Caco-2 (cell line): ENCODE measurements at regions not wholly inside any gene's neighbourhood (a gene's known extent, or its start where the extent isn't known, plus 50 kb on each side); places are given as distances from the start of the nearest gene placed in this dataset.

Source experiments
- BruUV-seq: library from RNA; stranded (reverse); fragments of 400-500 nt; replicated peaks from 2 replicates; lab custom pipeline; 2021; lab: Mats Ljungman, UMichigan
- CTCF ChIA-PET: fragments of 300-600 bp; sonication (Branson Sonifier 250); formaldehyde crosslinking; loops from one replicate; lab custom pipeline; 2022; ENCODE audit warnings: antibody characterized with exemption; lab: Charles Lee
- POLR2A ChIA-PET: fragments of 300-600 bp; sonication (Branson Sonifier 250); formaldehyde crosslinking; loops from one replicate; lab custom pipeline; 2022; ENCODE audit warnings: antibody characterized with exemption; lab: Charles Lee
- DNase-seq, 2 experiments: peaks; one replicate each; pipeline versions ENCODE4 v3.0.0 to v3.0.0-alpha.2; 2020 to 2022
- H3K27me3 ChIP-seq: replicated peaks from 2 replicates; pipeline ENCODE4 v1.6.0; 2011; ENCODE audit warnings: low read length; ENCODE audit not compliant: control insufficient read depth, insufficient read depth
- H3K36me3 ChIP-seq: 2 replicates; pipeline ENCODE4 v1.5.1; 2011; ENCODE audit warnings: low read length; ENCODE audit not compliant: control insufficient read depth, insufficient read depth
- H3K4me1 ChIP-seq: fragments of 250-450 bp; sonication (Bioruptor Pico); 2 replicates; pipeline ENCODE4 v1.5.1; 2020; ENCODE audit warnings: mild to moderate bottlenecking
- H3K4me3 ChIP-seq: 2 replicates; pipeline ENCODE4 v1.5.1; 2011; ENCODE audit warnings: low read depth, mild to moderate bottlenecking, control low read depth, low read length
- H3K9me3 ChIP-seq: fragments of 250-450 bp; sonication (Bioruptor Pico); 2 replicates; pipeline ENCODE4 v1.5.1; 2020; ENCODE audit warnings: mild to moderate bottlenecking, moderate library complexity
- H3K27ac Mint-ChIP-seq: one replicate; pipeline ENCODE4 v1.8.0; 2022; ENCODE audit warnings: mixed read lengths; ENCODE audit not compliant: unreplicated experiment
- H3K27me3 Mint-ChIP-seq: one replicate; pipeline ENCODE4 v1.8.0; 2022; ENCODE audit warnings: mixed read lengths; ENCODE audit not compliant: insufficient read depth, unreplicated experiment
- H3K36me3 Mint-ChIP-seq: one replicate; pipeline ENCODE4 v1.8.0; 2022; ENCODE audit warnings: mild to moderate bottlenecking, mixed read lengths; ENCODE audit not compliant: insufficient read depth, unreplicated experiment
- H3K4me1 Mint-ChIP-seq: one replicate; pipeline ENCODE4 v1.8.0; 2022; ENCODE audit warnings: low read depth, mixed read lengths; ENCODE audit not compliant: unreplicated experiment
- H3K4me3 Mint-ChIP-seq: one replicate; pipeline ENCODE4 v1.8.0; 2022; ENCODE audit warnings: mild to moderate bottlenecking, moderate library complexity, mixed read lengths; ENCODE audit not compliant: unreplicated experiment
- H3K9me3 Mint-ChIP-seq: one replicate; pipeline ENCODE4 v1.8.0; 2022; ENCODE audit warnings: mixed read lengths; ENCODE audit not compliant: unreplicated experiment
- CTCF ChIP-seq, 2 experiments: fragments of 200-600 bp in 1 of 2; IDR thresholded peaks; 1 replicate in 1 of 2; 2 replicates in 1 of 2; pipeline versions ENCODE4 v1.5.1 to v1.8.0; 2011 to 2022; ENCODE audit warnings: antibody characterized with exemption in 1 of 2, control low read depth in 1 of 2, inconsistent platforms in 1 of 2, low read depth in 1 of 2, low read length in 1 of 2, mild to moderate bottlenecking in 1 of 2, moderate library complexity in 1 of 2; ENCODE audit not compliant: insufficient read depth in 1 of 2, severe bottlenecking in 1 of 2, unreplicated experiment in 1 of 2
- intact Hi-C: fragments of 100-400 bp; cut with micrococcal nuclease; formaldehyde crosslinking; loops from one replicate; pipeline ENCODE4 v1.10.0; 2022; ENCODE audit not compliant: unreplicated experiment

DNA sequence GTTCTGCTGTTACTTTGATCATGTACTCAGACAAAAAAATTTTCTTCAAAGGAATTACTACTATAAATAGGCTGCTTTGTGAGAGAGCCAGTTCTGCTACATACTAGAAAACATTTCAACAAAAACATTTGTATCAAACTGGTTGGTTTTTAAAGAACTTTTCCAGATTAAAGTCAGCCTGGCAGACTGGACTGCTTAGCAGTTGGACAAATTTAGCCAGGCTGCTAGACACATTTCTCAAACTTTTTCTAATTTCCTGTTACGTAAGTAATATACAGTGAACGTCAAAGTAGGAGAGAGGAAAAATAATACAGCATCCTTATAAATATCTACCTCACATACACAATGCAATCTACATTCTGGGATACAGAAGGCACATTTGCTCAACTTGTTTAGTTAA lies 109.5 kb downstream of the SP3 start:
- Mint-ChIP-seq H3K36me3 (no peaks in the 10 kb centered on the region), H3K9me3 (no peaks in the 10 kb centered on the region), H3K27ac (no peak overlapping the region), H3K4me1 (no peaks in the 10 kb centered on the region), H3K4me3 (no peak overlapping the region), H3K27me3 (peaks cover 11% of the 10 kb centered on the region)
- no peak overlapping the region for H3K4me3 ChIP-seq
- no peak for TF ChIP-seq CTCF (IDR thresholded peaks at IDR 0.05; ENCODE audit: insufficient read depth in 1 of 2, low read depth in 1 of 2, low read length in 1 of 2, severe bottlenecking in 1 of 2, unreplicated experiment in 1 of 2)
- no peaks in the 10 kb centered on the region for H3K36me3 ChIP-seq
- H3K9me3 ChIP-seq = no peaks in the 10 kb centered on the region
- H3K27me3 ChIP-seq = no peaks in the 10 kb centered on the region
- no peaks in the 10 kb centered on the region for H3K4me1 ChIP-seq
- no peak for DNase-seq
- CTCF ChIA-PET = no interaction called here
- intact Hi-C loops = no loop called here
- no TSS peak for BruUV-seq
- POLR2A ChIA-PET = no interaction called here
